ENCODE measurements at regions not wholly inside any gene's neighbourhood (a gene's known extent, or its start where the extent isn't known, plus 50 kb on each side); places are given as distances from the start of the nearest gene placed in this dataset.

DNA sequence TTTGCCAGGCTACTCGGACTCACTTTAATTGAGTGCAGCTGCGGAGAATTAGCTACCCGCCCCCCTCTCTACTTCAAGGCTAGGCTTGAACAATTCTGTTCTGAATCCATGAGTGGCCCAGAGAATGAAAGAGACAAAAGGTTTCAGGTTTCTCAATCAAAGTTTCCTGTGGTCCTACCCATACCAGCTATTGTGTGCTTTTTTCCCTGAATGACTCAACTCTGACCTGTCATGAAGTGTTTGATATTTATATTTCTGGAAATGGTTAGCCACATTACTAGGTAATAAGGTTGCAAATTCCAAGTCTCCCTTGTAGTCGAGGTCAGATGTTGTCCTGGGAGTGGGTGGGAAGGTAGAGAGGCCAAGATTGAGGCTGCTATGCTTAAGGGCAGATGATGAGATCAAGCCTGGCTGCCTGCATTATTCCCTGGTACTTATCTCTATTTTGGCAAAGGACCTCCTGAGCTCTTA, 392.7 kb upstream of the TBL1XR1 start:
- TF ChIP-seq EZH2 (IDR thresholded peaks at IDR 0.05; ENCODE audit: low read depth) = no peak
- TF ChIP-seq, protein P1, sequence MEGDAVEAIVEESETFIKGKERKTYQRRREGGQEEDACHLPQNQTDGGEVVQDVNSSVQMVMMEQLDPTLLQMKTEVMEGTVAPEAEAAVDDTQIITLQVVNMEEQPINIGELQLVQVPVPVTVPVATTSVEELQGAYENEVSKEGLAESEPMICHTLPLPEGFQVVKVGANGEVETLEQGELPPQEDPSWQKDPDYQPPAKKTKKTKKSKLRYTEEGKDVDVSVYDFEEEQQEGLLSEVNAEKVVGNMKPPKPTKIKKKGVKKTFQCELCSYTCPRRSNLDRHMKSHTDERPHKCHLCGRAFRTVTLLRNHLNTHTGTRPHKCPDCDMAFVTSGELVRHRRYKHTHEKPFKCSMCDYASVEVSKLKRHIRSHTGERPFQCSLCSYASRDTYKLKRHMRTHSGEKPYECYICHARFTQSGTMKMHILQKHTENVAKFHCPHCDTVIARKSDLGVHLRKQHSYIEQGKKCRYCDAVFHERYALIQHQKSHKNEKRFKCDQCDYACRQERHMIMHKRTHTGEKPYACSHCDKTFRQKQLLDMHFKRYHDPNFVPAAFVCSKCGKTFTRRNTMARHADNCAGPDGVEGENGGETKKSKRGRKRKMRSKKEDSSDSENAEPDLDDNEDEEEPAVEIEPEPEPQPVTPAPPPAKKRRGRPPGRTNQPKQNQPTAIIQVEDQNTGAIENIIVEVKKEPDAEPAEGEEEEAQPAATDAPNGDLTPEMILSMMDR (conservative IDR thresholded peaks at IDR 0.05) = no peak

Data from PC-9 (cell line).